Heart left ventricle (tissue), 16 donors: ENCODE measurements at regions not wholly inside any gene's neighbourhood (a gene's known extent, or its start where the extent isn't known, plus 50 kb on each side); places are given as distances from the start of the nearest gene placed in this dataset.
A peak's percentile ranks its signal among the peaks of the same experiment; 100 is the strongest.

Experiments used
- ATAC-seq, 4 donors: fragments of 200-7000 bp; cut with Tn5 transposase; one replicate each; pipeline ENCODE4 v1.9.1; 2020 to 2022; ENCODE audit warnings: moderate library complexity in 4 of 4, mild to moderate bottlenecking in 3 of 4, moderate number of reproducible peaks in 1 of 4
- DNase-seq, 5 donors: peaks; one replicate each; pipeline ENCODE4 v3.0.0-alpha.2; 2020
- H3K27ac ChIP-seq, 12 donors: fragments of 200-600 bp; sonication (generic) in 4 of 12; one replicate each; pipeline versions ENCODE4 v1.5.0 to v1.8.0; 2016 to 2022; ENCODE audit warnings: mild to moderate bottlenecking in 2 of 12
- H3K27me3 ChIP-seq, 9 donors: fragments of 200-600 bp; sonication (generic) in 2 of 9; one replicate each; pipeline versions ENCODE4 v1.5.1 to v1.8.0; 2016 to 2022; ENCODE audit warnings: mild to moderate bottlenecking in 3 of 9
- H3K36me3 ChIP-seq, 9 donors: fragments of 200-600 bp; sonication (generic) in 2 of 9; one replicate each; pipeline versions ENCODE4 v1.5.0 to v1.8.0; 2018 to 2022; ENCODE audit warnings: mild to moderate bottlenecking in 2 of 9
- H3K4me1 ChIP-seq, 12 donors: fragments of 200-600 bp; sonication (generic) in 4 of 12; one replicate each; pipeline versions ENCODE4 v1.5.0 to v1.8.0; 2016 to 2022; ENCODE audit warnings: mild to moderate bottlenecking in 3 of 12
- H3K4me3 ChIP-seq, 12 donors: fragments of 200-600 bp; sonication (generic) in 4 of 12; one replicate each; pipeline versions ENCODE4 v1.5.0 to v1.8.0; 2017 to 2022; ENCODE audit warnings: mild to moderate bottlenecking in 9 of 12, moderate library complexity in 4 of 12
- H3K9me3 ChIP-seq, 12 donors: fragments of 200-600 bp; sonication (generic) in 4 of 12; one replicate each; pipeline versions ENCODE4 v1.5.0 to v1.8.0; 2016 to 2022; ENCODE audit warnings: mild to moderate bottlenecking in 1 of 12
- CTCF ChIP-seq, 12 donors: fragments of 200-600 bp; sonication (generic) in 4 of 12; IDR thresholded peaks; one replicate each; pipeline versions ENCODE4 v1.5.0 to v1.8.0; 2018 to 2022; ENCODE audit warnings: antibody characterized with exemption in 12 of 12, mild to moderate bottlenecking in 5 of 12
- POLR2A ChIP-seq, 2 donors: fragments of 450-650 bp; IDR thresholded peaks; one replicate each; pipeline ENCODE4 v1.6.1; 2017; ENCODE audit warnings: antibody characterized with exemption in 2 of 2, mild to moderate bottlenecking in 2 of 2, moderate library complexity in 2 of 2
- WGBS, 4 donors: extraction: QIAGEN DNeasy Blood & Tissue Kit in 2 of 4; methylation state at CpG; one replicate each; pipeline versions ENCODE4 v1.1.5 to v1.1.7; 2013 to 2018; 5-methylcytosine and 5-hydroxymethylcytosine counted together
- intact Hi-C, 10 donors: fragments of 100-400 bp; cut with DNase I; formaldehyde crosslinking; loops; one replicate each; pipeline versions ENCODE4 v1.11.1 to v1.14.2; 2022
- donor health status: ischemic (EF 13 %, LVEDD 7.1; RV severe dilation, severe dysfunction).
- donor health status: healthy with polysubstance abuse.
- donor health status: DM: no; HTN: yes; CAD: no.
- donor health status: DM: no; HTN: no; CAD: no.
- donor health status: ischemic (EF 25% LVEDD 6.9; RV normal size, moderate dysfunction).
- donor health status: ischemic (EF 25% LVEDD 5.7; RV mildly dilated, moderate dysfunction).
- donor health status: healthy.
- donor health status: DM: yes; HTN: yes; CAD: no.
- donor health status: ischemic (EF 35%, LVEDD 5.7; RV mildly dilated, moderate dysfunction).
- donor health status: nonischemic (EF 11% LVEDD 7.7; RV severe dilation, severe dysfunction).
- donor health status: DM: yes; HTN: yes; CAD: no.
- donor health status: PGD.
- donor health status: ischemic (EF 29% LVEDD 5.4; RV normal size, mild dysfunction).
- donor health status: nonischemic (EF 23%, LVEDD 6.1; RV moderate dilation, normal function).

GRCh38 chr1:212155219-212155618, 119.7 kb downstream of the DTL start:
- peaks cover 0 to 8% (median 0%) of the 10 kb centered on the region in 12 donors for H3K9me3 ChIP-seq
- peaks cover 0 to 26% (median 8%) of the 10 kb centered on the region in 12 donors for H3K4me1 ChIP-seq
- TF ChIP-seq CTCF (IDR thresholded peaks at IDR 0.05) (no peak), POLR2A (IDR thresholded peaks at IDR 0.05) (no peak)
- no peak overlapping the region for H3K27ac ChIP-seq
- intact Hi-C loops, result no loop called here
- DNase-seq (no peak), ATAC-seq (no peak)
- H3K4me3 ChIP-seq, result no peak overlapping the region
- H3K36me3 ChIP-seq, result no peaks in the 10 kb centered on the region
- H3K27me3 ChIP-seq, result no peaks in the 10 kb centered on the region

DNA sequence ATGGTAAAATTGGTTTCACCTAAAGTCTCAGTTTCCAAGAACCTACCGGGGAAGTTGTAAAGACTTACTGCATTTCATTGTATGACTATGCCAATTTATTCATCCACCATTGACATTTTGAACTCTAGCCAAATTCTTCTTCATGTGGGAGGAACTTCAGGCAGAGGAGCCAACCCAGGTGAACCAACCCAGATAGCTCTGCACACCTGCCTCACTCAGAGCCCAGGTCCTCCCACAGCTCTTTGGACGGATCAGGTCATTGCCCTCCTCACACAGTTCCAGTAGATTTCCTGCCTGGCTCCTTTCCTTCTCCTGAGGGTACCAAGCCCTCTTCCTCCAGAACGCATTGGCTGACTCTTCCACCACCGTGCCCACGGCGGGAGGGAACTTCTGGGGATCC, 121.7 kb downstream of the DTL start:
- H3K4me3 ChIP-seq, result no peak overlapping the region
- no peaks in the 10 kb centered on the region for H3K36me3 ChIP-seq
- intact Hi-C loops, result no loop called here
- H3K9me3 ChIP-seq, result peaks cover 0 to 8% (median 0%) of the 10 kb centered on the region in 12 donors
- peaks cover 0 to 30% (median 12%) of the 10 kb centered on the region in 12 donors for H3K4me1 ChIP-seq
- no peak for ATAC-seq
- no peak overlapping the region for H3K27ac ChIP-seq
- no peak for DNase-seq
- 82 to 90% (median 86%) methylated on average over 6 of the region's 6 CpGs for WGBS, 4 donors
- H3K27me3 ChIP-seq, result no peaks in the 10 kb centered on the region
- TF ChIP-seq CTCF (IDR thresholded peaks at IDR 0.05), result no peak
- TF ChIP-seq POLR2A (IDR thresholded peaks at IDR 0.05), result no peak

- Histone ChIP-seq H3K27ac (no peak overlapping the region), H3K36me3 (no peaks in the 10 kb centered on the region), H3K9me3 (peaks cover 0 to 8% (median 0%) of the 10 kb centered on the region in 12 donors), H3K4me1 (peaks cover 3 to 31% (median 16%) of the 10 kb centered on the region in 12 donors), H3K27me3 (no peaks in the 10 kb centered on the region), H3K4me3 (no peak overlapping the region)
- DNase-seq (no peak), ATAC-seq (peak in 3 of 4 donors; percentile 56 to 72 (median 62))
- WGBS, 4 donors, result 76 to 81% (median 79%) methylated on average over 7 of the region's 7 CpGs
- intact Hi-C loops, result no loop called here
- TF ChIP-seq POLR2A (IDR thresholded peaks at IDR 0.05) (no peak), CTCF (IDR thresholded peaks at IDR 0.05) (no peak)
These were observed 123.6 kb downstream of the DTL start for GRCh38 chr1:212158912-212159796.

- WGBS, 4 donors, result 31 to 40% (median 36%) methylated on average over 2 of the region's 2 CpGs
- Histone ChIP-seq H3K27ac (peak overlapping the region in 3 of 12 donors; percentile 3 to 39 (median 27)), H3K4me3 (no peak overlapping the region), H3K36me3 (no peaks in the 10 kb centered on the region), H3K27me3 (no peaks in the 10 kb centered on the region), H3K9me3 (no peaks in the 10 kb centered on the region), H3K4me1 (peaks cover 3 to 40% (median 20%) of the 10 kb centered on the region in 12 donors)
- ATAC-seq, result peak in 2 of 4 donors; percentile 21 to 42
- TF ChIP-seq POLR2A (IDR thresholded peaks at IDR 0.05) (no peak), CTCF (IDR thresholded peaks at IDR 0.05) (no peak)
- no peak for DNase-seq
- intact Hi-C loops, result loop anchor here in 5 of 10 donors (5.0 to 10.0 kb wide), 6 partner anchors 49 to 126 kb away; partner anchors contain the start of gene PPP2R5A (in 4 of the 5)
These were observed 123.9 kb upstream of the PPP2R5A start for GRCh38 chr1:212161231-212161781.
